MCF 10A (cell line): ENCODE measurements at regions not wholly inside any gene's neighbourhood (a gene's known extent, or its start where the extent isn't known, plus 50 kb on each side); places are given as distances from the start of the nearest gene placed in this dataset.

ENCODE experiments used
- BruUV-seq: library from RNA; stranded (reverse); fragments of 400-500 nt; replicated peaks from 2 replicates; lab custom pipeline; 2021; lab: Mats Ljungman, UMichigan
- CTCF ChIA-PET: fragments of 300-600 bp; sonication (Branson Sonifier 250); formaldehyde crosslinking; extraction: SDS; loops from one replicate; lab custom pipeline; 2021; ENCODE audit warnings: antibody characterized with exemption, inconsistent platforms; lab: Yijun Ruan, JAX
- POLR2A ChIA-PET: fragments of 300-600, 350-650 bp; sonication (Branson Sonifier 250); formaldehyde crosslinking; extraction: SDS; loops from one replicate; lab custom pipeline; 2020; ENCODE audit warnings: antibody characterized with exemption, inconsistent platforms; lab: Yijun Ruan, JAX
- DNase-seq: peaks from one replicate; pipeline ENCODE4 v3.0.0-alpha.2; 2018; ENCODE audit not compliant: unreplicated experiment
- H3K27ac Mint-ChIP-seq: one replicate; pipeline ENCODE4 v1.8.0; 2022; ENCODE audit warnings: mild to moderate bottlenecking, low read depth, mixed read lengths; ENCODE audit not compliant: unreplicated experiment
- H3K27me3 Mint-ChIP-seq: one replicate; pipeline ENCODE4 v1.8.0; 2022; ENCODE audit warnings: mixed read lengths; ENCODE audit not compliant: insufficient read depth, unreplicated experiment
- H3K36me3 Mint-ChIP-seq: one replicate; pipeline ENCODE4 v1.8.0; 2022; ENCODE audit warnings: mild to moderate bottlenecking, moderate library complexity, mixed read lengths; ENCODE audit not compliant: insufficient read depth, unreplicated experiment
- H3K4me1 Mint-ChIP-seq: one replicate; pipeline ENCODE4 v1.8.0; 2022; ENCODE audit warnings: mixed read lengths; ENCODE audit not compliant: insufficient read depth, unreplicated experiment
- H3K4me3 Mint-ChIP-seq: one replicate; pipeline ENCODE4 v1.8.0; 2022; ENCODE audit warnings: mild to moderate bottlenecking, moderate library complexity, mixed read lengths; ENCODE audit not compliant: unreplicated experiment
- H3K9me3 Mint-ChIP-seq: one replicate; pipeline ENCODE4 v1.8.0; 2022; ENCODE audit warnings: mixed read lengths; ENCODE audit not compliant: unreplicated experiment
- CTCF ChIP-seq: fragments of 200-600 bp; IDR thresholded peaks from one replicate; pipeline ENCODE4 v1.8.0; 2022; ENCODE audit warnings: antibody characterized with exemption, mild to moderate bottlenecking; ENCODE audit not compliant: unreplicated experiment
- intact Hi-C: fragments of 100-400 bp; cut with micrococcal nuclease; formaldehyde crosslinking; loops from 2 replicates; pipeline ENCODE4 v1.14.1; 2022

GRCh38 chr2:228268756-228269155, 87.3 kb upstream of the SPHKAP start:
- CTCF ChIA-PET, result no interaction called here
- no peak for DNase-seq
- intact Hi-C loops, result no loop called here
- Mint-ChIP-seq H3K4me3 (no peak overlapping the region), H3K36me3 (no peaks in the 10 kb centered on the region), H3K4me1 (no peaks in the 10 kb centered on the region), H3K27ac (no peak overlapping the region), H3K9me3 (no peaks in the 10 kb centered on the region), H3K27me3 (peaks cover 9% of the 10 kb centered on the region)
- POLR2A ChIA-PET, result no interaction called here
- no peak for TF ChIP-seq CTCF
- BruUV-seq, result no TSS peak

DNA sequence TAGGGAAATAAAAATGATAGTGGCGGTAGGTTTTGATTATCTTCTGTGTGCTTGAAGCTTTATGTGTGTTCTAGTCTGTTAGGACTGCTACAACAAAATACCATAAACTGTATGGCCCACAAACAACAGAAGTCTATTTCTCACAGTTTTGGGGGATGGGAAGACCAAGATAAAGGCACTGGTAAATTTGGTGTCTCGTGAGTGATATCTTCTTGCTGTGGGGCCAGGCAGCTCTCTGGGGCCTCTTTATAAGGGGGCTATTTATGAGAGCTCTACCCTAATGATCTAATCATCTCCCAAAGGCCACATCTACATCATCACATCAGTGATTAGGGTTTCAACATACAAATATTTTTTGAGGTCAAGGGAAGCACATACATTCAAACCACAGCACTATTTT, 86.8 kb upstream of the SPHKAP start:
- ChIA-PET CTCF (interaction anchor here (0.8 kb wide), 1 partner anchor 26 kb away, joined by 3 read pairs; no protein-coding TSS in a partner anchor), POLR2A (no interaction called here)
- Mint-ChIP-seq H3K9me3 (no peaks in the 10 kb centered on the region), H3K4me3 (no peak overlapping the region), H3K36me3 (no peaks in the 10 kb centered on the region), H3K27me3 (peaks cover 9% of the 10 kb centered on the region), H3K4me1 (no peaks in the 10 kb centered on the region), H3K27ac (no peak overlapping the region)
- no peak for DNase-seq
- no TSS peak for BruUV-seq
- intact Hi-C loops, result no loop called here
- TF ChIP-seq CTCF, result no peak

GRCh38 chr2:228263156-228263555, 81.7 kb upstream of the SPHKAP start:
- no peaks in the 10 kb centered on the region for H3K4me1 Mint-ChIP-seq
- H3K36me3 Mint-ChIP-seq, result no peaks in the 10 kb centered on the region
- DNase-seq, result no peak
- no peak for TF ChIP-seq CTCF
- H3K4me3 Mint-ChIP-seq, result no peak overlapping the region
- ChIA-PET CTCF (no interaction called here), POLR2A (no interaction called here)
- intact Hi-C loops, result no loop called here
- H3K9me3 Mint-ChIP-seq, result no peaks in the 10 kb centered on the region
- H3K27ac Mint-ChIP-seq, result no peak overlapping the region
- BruUV-seq, result no TSS peak
- H3K27me3 Mint-ChIP-seq, result peaks cover 28% of the 10 kb centered on the region

GRCh38 chr2:228261546-228261945, 80.1 kb upstream of the SPHKAP start:
- no peaks in the 10 kb centered on the region for H3K36me3 Mint-ChIP-seq
- no peaks in the 10 kb centered on the region for H3K9me3 Mint-ChIP-seq
- no TSS peak for BruUV-seq
- H3K4me3 Mint-ChIP-seq, result no peak overlapping the region
- CTCF ChIA-PET, result no interaction called here
- DNase-seq, result no peak
- H3K4me1 Mint-ChIP-seq, result no peaks in the 10 kb centered on the region
- POLR2A ChIA-PET, result no interaction called here
- intact Hi-C loops, result no loop called here
- H3K27ac Mint-ChIP-seq, result no peak overlapping the region
- TF ChIP-seq CTCF, result no peak
- peaks cover 19% of the 10 kb centered on the region for H3K27me3 Mint-ChIP-seq
